Fibroblast of mammary gland (primary cell): ENCODE measurements at regions not wholly inside any gene's neighbourhood (a gene's known extent, or its start where the extent isn't known, plus 50 kb on each side); places are given as distances from the start of the nearest gene placed in this dataset.

ENCODE experiments used
- DNase-seq: peaks from one replicate; pipeline ENCODE4 v3.0.0-alpha.2; 2010; ENCODE audit warnings: low read depth
- H3K4me3 ChIP-seq: 2 replicates; pipeline ENCODE4 v1.5.1; 2011; ENCODE audit warnings: low read depth, mild to moderate bottlenecking, low read length, moderate library complexity; ENCODE audit not compliant: control insufficient read depth
- TF ChIP-seq, protein P1 (sequence below): conservative IDR thresholded peaks from 2 replicates; pipeline ENCODE4 v1.5.1; 2011; ENCODE audit warnings: low read depth, low read length, inconsistent platforms; ENCODE audit not compliant: control insufficient read depth, insufficient read depth

GRCh38 chr4:56215901-56216300 lies 171.4 kb downstream of the AASDH start:
- peak; percentile 63 for DNase-seq
- no peak overlapping the region for H3K4me3 ChIP-seq
- TF ChIP-seq, protein P1, sequence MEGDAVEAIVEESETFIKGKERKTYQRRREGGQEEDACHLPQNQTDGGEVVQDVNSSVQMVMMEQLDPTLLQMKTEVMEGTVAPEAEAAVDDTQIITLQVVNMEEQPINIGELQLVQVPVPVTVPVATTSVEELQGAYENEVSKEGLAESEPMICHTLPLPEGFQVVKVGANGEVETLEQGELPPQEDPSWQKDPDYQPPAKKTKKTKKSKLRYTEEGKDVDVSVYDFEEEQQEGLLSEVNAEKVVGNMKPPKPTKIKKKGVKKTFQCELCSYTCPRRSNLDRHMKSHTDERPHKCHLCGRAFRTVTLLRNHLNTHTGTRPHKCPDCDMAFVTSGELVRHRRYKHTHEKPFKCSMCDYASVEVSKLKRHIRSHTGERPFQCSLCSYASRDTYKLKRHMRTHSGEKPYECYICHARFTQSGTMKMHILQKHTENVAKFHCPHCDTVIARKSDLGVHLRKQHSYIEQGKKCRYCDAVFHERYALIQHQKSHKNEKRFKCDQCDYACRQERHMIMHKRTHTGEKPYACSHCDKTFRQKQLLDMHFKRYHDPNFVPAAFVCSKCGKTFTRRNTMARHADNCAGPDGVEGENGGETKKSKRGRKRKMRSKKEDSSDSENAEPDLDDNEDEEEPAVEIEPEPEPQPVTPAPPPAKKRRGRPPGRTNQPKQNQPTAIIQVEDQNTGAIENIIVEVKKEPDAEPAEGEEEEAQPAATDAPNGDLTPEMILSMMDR: no peak

GRCh38 chr4:56215141-56215783 lies 172.0 kb downstream of the AASDH start:
- no peak overlapping the region for H3K4me3 ChIP-seq
- TF ChIP-seq, protein P1: no peak
- peak; percentile 19 for DNase-seq

GRCh38 chr4:56213543-56213942 lies 173.7 kb downstream of the AASDH start:
- TF ChIP-seq, protein P1: no peak
- H3K4me3 ChIP-seq: no peak overlapping the region

GRCh38 chr4:56212774-56213173 lies 174.5 kb downstream of the AASDH start:
- no peak for DNase-seq
- TF ChIP-seq, protein P1: no peak
- H3K4me3 ChIP-seq: no peak overlapping the region

More at GRCh38 chr4:56213543-56213942, 173.7 kb downstream of the AASDH start:
- DNase-seq: no peak

GRCh38 chr4:56211202-56211601 lies 176.1 kb downstream of the AASDH start:
- H3K4me3 ChIP-seq: no peak overlapping the region
- TF ChIP-seq, protein P1: no peak
- no peak for DNase-seq

DNA sequence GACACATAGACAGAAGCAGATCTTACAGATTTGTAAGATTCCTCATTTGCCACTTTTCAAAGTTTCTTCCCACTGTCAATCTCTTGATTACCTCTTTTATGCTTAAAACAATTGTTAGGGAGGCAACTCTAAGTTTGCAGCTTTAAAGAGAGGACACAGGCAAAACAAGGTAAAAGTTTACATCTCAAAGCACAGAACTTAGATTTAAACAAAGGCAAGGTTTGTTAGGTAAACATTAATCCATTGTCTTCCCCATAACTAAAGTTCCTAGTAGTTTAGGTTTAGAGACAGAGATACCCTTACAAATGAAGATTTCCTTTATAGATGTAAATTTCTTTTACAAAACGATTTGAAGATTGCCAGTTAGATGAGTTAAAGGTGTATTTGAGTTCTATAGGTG lies 176.9 kb downstream of the AASDH start:
- TF ChIP-seq, protein P1: no peak
- no peak for DNase-seq
- no peak overlapping the region for H3K4me3 ChIP-seq
